Muscle layer of duodenum (tissue), 2 donors: ENCODE measurements at regions not wholly inside any gene's neighbourhood (a gene's known extent, or its start where the extent isn't known, plus 50 kb on each side); places are given as distances from the start of the nearest gene placed in this dataset.
"Not testable (repeated sequence)": the region's sequence is repeated elsewhere in the genome, so short reads cannot be mapped to it uniquely, and the experiment has no call there.

Source experiments
- H3K27ac ChIP-seq: one replicate; pipeline ENCODE4 v1.7.0; 2013; ENCODE audit warnings: mild to moderate bottlenecking, low read length
- H3K27me3 ChIP-seq: one replicate; pipeline ENCODE4 v1.7.0; 2013; ENCODE audit warnings: low read depth, mild to moderate bottlenecking, control low read depth, low read length
- H3K36me3 ChIP-seq, 2 donors: one replicate each; pipeline ENCODE4 v1.7.0; 2013; ENCODE audit warnings: low read length in 2 of 2, control low read depth in 1 of 2, mild to moderate bottlenecking in 1 of 2; ENCODE audit not compliant: insufficient read depth in 2 of 2, control insufficient read depth in 1 of 2
- H3K4me1 ChIP-seq, 2 donors: one replicate each; pipeline ENCODE4 v1.7.0; 2013; ENCODE audit warnings: low read length in 2 of 2, mild to moderate bottlenecking in 2 of 2, control low read depth in 1 of 2, moderate library complexity in 1 of 2; ENCODE audit not compliant: insufficient read depth in 2 of 2, control insufficient read depth in 1 of 2
- H3K4me3 ChIP-seq, 2 donors: one replicate each; pipeline ENCODE4 v1.7.0; 2013; ENCODE audit warnings: low read length in 2 of 2, low read depth in 1 of 2, mild to moderate bottlenecking in 1 of 2
- H3K9me3 ChIP-seq, 2 donors: one replicate each; pipeline ENCODE4 v1.7.0; 2013; ENCODE audit warnings: low read length in 2 of 2, control low read depth in 1 of 2, mild to moderate bottlenecking in 1 of 2; ENCODE audit not compliant: control insufficient read depth in 1 of 2
- donor health status: healthy.

- no peak overlapping the region for H3K4me3 ChIP-seq
- H3K36me3 ChIP-seq, result no peaks in the 10 kb centered on the region
- H3K27ac ChIP-seq, result no peak overlapping the region
- H3K27me3 ChIP-seq, result no peaks in the 10 kb centered on the region
- H3K4me1 ChIP-seq, result no peaks in the 10 kb centered on the region
- peaks cover 0 to 5% of the 10 kb centered on the region in 2 donors for H3K9me3 ChIP-seq
These were observed 439.2 kb downstream of the PCDH10 start for GRCh38 chr4:133588306-133588705.

- H3K27me3 ChIP-seq, result no peaks in the 10 kb centered on the region
- no peaks in the 10 kb centered on the region for H3K4me1 ChIP-seq
- peaks cover 0 to 5% of the 10 kb centered on the region in 2 donors for H3K9me3 ChIP-seq
- H3K27ac ChIP-seq, result no peak overlapping the region
- no peak overlapping the region for H3K4me3 ChIP-seq
- H3K36me3 ChIP-seq, result no peaks in the 10 kb centered on the region
These were observed 436.2 kb downstream of the PCDH10 start for GRCh38 chr4:133585323-133585722.

GRCh38 chr4:133584714-133585113 lies 435.6 kb downstream of the PCDH10 start:
- Histone ChIP-seq H3K9me3 (peaks cover 0 to 5% of the 10 kb centered on the region in 2 donors), H3K27ac (no peak overlapping the region), H3K27me3 (no peaks in the 10 kb centered on the region), H3K4me3 (no peak overlapping the region), H3K4me1 (no peaks in the 10 kb centered on the region), H3K36me3 (no peaks in the 10 kb centered on the region)

GRCh38 chr4:133581996-133582619 lies 433.0 kb downstream of the PCDH10 start:
- Histone ChIP-seq H3K36me3 (no peaks in the 10 kb centered on the region), H3K4me1 (no peaks in the 10 kb centered on the region), H3K4me3 (no peak overlapping the region), H3K9me3 (peaks cover 0 to 5% of the 10 kb centered on the region in 2 donors), H3K27ac (no peak overlapping the region), H3K27me3 (no peaks in the 10 kb centered on the region)

GRCh38 chr4:133574248-133574647 lies 425.2 kb downstream of the PCDH10 start:
- Histone ChIP-seq H3K4me1 (no peaks in the 10 kb centered on the region), H3K27me3 (no peaks in the 10 kb centered on the region), H3K36me3 (no peaks in the 10 kb centered on the region), H3K9me3 (no peaks in the 10 kb centered on the region), H3K27ac (no peak overlapping the region), H3K4me3 (no peak overlapping the region)

GRCh38 chr4:133565379-133565778 lies 416.3 kb downstream of the PCDH10 start:
- no peak overlapping the region for H3K4me3 ChIP-seq
- H3K4me1 ChIP-seq, result no peaks in the 10 kb centered on the region
- no peak overlapping the region for H3K27ac ChIP-seq

GRCh38 chr4:133559987-133560386 lies 410.9 kb downstream of the PCDH10 start:
- no peaks in the 10 kb centered on the region for H3K27me3 ChIP-seq
- no peaks in the 10 kb centered on the region for H3K36me3 ChIP-seq
- H3K9me3 ChIP-seq, result no peaks in the 10 kb centered on the region
- H3K4me3 ChIP-seq, result no peak overlapping the region
- H3K4me1 ChIP-seq, result no peaks in the 10 kb centered on the region
- H3K27ac ChIP-seq, result no peak overlapping the region

More at GRCh38 chr4:133565379-133565778, 416.3 kb downstream of the PCDH10 start:
- no peaks in the 10 kb centered on the region for H3K36me3 ChIP-seq
- H3K9me3 ChIP-seq, result no peaks in the 10 kb centered on the region
- H3K27me3 ChIP-seq, result no peaks in the 10 kb centered on the region

GRCh38 chr4:133555671-133556070 lies 406.6 kb downstream of the PCDH10 start:
- Histone ChIP-seq H3K4me3 (no peak overlapping the region), H3K27me3 (no peaks in the 10 kb centered on the region), H3K36me3 (no peaks in the 10 kb centered on the region), H3K4me1 (no peaks in the 10 kb centered on the region), H3K27ac (no peak overlapping the region), H3K9me3 (no peaks in the 10 kb centered on the region)

GRCh38 chr4:133550436-133550835 lies 401.3 kb downstream of the PCDH10 start:
- no peak overlapping the region for H3K27ac ChIP-seq

GRCh38 chr4:133544097-133544496 lies 395.0 kb downstream of the PCDH10 start:
- Histone ChIP-seq H3K27ac (no peak overlapping the region), H3K9me3 (no peaks in the 10 kb centered on the region), H3K36me3 (no peaks in the 10 kb centered on the region), H3K4me3 (no peak overlapping the region), H3K4me1 (no peaks in the 10 kb centered on the region), H3K27me3 (no peaks in the 10 kb centered on the region)

More at GRCh38 chr4:133550436-133550835, 401.3 kb downstream of the PCDH10 start:
- no peaks in the 10 kb centered on the region for H3K36me3 ChIP-seq
- H3K4me1 ChIP-seq, result no peaks in the 10 kb centered on the region
- no peaks in the 10 kb centered on the region for H3K27me3 ChIP-seq
- H3K9me3 ChIP-seq, result no peaks in the 10 kb centered on the region
- H3K4me3 ChIP-seq, result no peak overlapping the region

GRCh38 chr4:133537780-133538281 lies 388.7 kb downstream of the PCDH10 start:
- no peaks in the 10 kb centered on the region for H3K36me3 ChIP-seq
- no peak overlapping the region for H3K27ac ChIP-seq
- H3K4me1 ChIP-seq, result no peaks in the 10 kb centered on the region
- H3K9me3 ChIP-seq, result no peaks in the 10 kb centered on the region
- H3K4me3 ChIP-seq, result no peak overlapping the region
- H3K27me3 ChIP-seq, result no peaks in the 10 kb centered on the region

- not testable (repeated sequence) for H3K4me3 ChIP-seq, H3K9me3 ChIP-seq
These were observed 385.1 kb downstream of the PCDH10 start for GRCh38 chr4:133534224-133534623.

More at GRCh38 chr4:133534224-133534623, 385.1 kb downstream of the PCDH10 start:
- not testable (repeated sequence) for H3K27ac ChIP-seq, H3K27me3 ChIP-seq, H3K4me1 ChIP-seq, H3K36me3 ChIP-seq
